ENCODE measurements at regions not wholly inside any gene's neighbourhood (a gene's known extent, or its start where the extent isn't known, plus 50 kb on each side); places are given as distances from the start of the nearest gene placed in this dataset.

DNA sequence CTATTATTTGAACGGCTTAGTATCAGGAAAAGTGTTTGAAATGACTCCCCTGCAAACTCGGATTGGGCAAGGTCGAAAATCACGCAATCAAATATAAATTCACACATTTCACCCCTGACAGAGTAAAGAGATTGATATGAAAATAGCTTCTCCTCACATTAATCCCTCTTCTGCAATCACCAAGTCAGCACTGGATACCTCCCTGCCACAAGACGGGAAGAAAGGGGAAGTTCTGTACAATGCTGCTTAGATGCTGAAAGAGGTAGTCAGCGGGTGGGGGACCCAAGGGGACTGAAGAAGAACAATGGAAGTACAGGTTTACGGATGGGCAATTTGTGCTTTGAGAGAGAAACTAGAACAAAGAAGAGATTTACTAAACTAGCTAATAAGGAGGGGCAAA is 72.0 kb upstream of the ANK3 start:
- no peak for DNase-seq

DNA sequence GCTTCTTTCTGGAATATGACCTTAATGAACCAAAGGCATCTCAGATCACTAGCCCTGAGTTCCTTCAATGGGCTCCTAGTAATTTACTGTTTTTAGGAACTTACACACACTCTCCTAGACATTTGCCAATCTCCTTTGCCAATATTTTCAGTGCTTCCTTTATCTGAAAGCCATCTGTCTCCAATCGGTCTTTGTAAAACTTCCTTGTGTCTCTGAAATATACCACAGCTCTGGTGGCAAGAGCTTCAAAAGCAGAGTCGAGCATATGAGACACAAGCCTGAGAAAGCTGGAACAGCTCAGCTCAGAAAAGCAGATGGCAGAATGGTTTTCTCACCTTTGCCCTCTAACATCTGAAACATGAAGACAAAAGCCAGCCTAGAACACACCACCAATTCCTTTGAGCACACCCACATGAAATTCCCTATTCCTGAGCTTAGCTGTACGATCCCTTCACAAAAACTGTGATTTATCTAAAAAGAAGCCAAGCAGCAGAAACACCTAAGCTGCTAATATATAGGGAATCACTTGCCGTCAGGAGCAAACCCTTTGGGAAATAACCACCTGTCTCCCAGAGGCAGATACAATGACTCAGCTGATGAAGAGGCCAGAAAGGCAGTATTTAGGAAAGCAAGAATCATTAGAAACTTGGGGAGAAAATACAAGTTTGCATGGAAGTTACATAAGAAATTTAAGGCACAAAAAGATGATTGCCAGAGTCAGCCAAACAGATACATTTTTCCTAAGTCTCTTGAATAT is 70.2 kb upstream of the ANK3 start:
- no peak for DNase-seq

DNA sequence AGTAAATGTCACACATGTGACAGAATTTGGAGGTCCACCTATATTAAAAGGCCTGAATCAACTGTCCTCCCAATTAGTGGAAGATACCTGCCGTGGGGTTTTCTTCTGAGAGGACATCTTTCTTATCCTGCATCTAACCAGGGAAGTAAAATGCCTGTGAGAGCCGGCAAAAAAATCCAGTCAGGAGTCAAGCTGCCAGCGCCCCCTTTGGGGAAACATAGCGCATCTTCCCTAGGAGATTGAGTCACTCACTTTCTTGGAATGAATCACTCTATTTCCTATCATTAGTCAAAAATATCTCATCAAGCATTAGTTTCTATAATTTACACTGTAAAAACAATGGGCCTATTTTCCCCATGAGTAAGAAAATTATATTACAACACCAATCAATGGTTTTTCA is 66.4 kb upstream of the ANK3 start:
- DNase-seq, result no peak

DNA sequence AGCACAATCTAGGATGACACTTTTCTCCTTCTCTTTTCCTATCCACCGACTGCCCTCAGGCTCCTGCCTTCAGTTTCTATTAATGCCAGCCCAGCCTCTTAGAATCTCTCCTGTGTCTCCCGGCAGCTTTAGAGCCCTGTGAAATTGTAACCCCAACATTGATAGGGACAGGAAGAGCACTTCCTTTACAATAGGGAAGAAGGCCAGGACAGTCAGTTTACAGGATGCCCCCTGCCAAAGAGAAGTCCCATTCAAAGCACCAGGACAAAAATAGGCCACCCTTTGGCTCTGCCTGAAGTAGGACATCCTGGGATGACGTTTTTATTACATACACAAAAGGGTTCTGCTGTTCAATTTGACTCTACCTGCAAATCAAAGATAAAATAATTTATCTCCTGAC is 64.7 kb upstream of the ANK3 start:
- no peak for DNase-seq

DNA sequence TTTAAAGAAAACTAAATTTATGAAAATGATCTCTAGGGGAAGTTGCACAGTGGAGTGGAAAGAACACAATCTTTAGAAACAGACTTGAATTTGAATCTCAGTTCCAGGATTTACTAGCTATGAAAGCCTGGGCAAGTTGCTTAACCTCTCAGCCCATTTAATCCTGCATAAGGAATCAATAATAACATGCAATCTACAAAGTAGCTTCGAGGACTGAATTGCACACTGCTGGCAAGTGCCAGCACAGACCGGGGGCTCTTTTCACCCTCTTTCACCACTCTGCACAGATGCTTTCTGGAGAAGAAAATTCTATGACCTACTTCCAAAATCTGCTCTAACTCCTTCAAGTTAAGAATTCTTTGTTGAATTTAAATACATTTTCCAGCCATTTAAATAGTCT is 63.4 kb upstream of the ANK3 start:
- no peak for DNase-seq

DNA sequence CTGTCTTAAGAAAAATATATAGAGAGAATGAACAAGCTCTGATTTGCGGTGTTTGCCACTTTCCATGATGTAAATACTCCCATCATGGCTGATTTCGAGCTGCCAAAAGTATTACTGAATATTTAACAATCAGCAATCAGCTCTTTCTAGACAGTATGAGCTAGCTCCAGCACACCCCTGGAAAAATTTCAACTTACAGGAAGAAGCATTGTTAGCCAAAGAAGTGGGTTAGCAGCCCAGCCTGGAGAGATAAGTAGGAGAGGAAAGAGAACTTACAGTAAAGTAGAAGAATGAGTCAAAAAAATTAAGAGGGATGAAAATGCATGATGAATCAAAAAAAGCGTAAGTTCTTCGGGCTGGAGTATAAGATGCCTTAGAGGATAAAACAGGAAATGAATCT is 60.6 kb upstream of the ANK3 start:
- no peak for DNase-seq

DNA sequence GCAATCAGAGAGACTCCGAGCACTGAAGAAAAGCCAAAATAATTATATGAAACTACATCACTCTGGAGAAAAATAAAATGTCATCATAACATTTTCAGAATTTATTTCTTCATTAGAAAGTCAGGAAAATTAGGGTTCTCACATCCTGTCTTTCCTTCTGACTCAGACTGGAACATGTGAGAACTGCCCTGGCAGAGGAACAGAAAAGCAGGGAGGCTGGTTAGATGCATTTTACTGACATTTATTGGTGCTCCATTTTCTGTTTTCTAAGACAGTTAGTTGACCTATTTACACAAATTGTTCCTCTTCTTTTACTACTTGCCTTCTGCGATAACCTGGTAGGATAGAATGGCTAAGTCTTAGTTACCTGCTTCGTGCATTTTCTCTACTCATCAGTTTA is 58.6 kb upstream of the ANK3 start:
- DNase-seq, result no peak

DNA sequence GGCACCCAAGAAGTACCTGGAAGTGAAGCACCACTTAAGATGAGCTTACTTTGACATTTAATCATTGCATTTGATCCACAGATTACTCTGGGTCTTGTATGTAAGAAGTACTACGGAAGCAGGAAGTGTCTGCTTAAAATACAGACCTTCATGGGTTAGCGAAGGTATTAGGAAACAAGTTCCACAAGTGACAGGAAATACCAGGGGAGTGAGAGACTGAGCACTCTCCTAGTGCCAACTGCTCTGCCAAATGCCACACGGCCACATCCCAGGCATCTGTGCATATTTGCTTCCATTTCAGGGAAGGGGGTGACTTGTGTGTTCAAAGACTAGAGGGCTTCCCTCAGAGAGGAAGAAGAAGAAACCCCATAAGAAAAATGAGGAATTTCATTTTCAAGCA is 57.2 kb upstream of the ANK3 start:
- no peak for DNase-seq

DNA sequence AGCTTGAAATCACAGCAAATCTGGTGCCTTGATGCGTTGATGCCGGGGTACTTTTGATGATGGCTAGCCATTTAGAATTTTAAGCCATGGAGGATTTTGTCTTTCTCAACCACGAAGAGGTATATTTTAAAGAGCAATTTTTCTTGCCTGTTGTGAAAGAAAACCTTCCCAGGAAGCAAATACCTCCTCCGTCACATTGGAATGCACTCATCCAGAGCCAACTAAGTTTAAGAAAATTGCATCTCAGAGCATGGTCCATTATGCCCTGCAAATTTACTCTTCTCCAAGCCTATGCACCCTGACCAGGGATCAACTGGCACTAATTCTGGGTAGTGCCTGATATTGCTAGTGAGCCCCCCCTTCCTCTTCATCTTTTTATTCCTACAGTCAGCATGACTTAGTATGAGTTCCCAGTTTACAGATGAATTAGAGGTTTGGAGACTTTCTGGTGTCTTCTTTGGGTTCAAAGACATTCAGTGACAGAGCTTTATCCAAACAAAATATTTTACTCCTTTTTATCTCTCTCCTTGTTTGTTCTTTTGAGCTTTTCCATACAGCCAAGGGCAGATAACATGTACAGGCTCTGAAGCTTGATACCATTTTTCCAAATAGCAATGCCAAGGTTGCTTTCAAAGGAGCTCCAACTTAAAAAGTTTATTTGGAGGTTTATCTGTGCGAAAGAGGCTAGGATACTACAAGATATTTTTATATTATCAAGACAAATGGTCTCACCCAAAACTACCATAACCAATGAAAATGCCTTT is 56.6 kb upstream of the ANK3 start:
- no peak for DNase-seq

DNA sequence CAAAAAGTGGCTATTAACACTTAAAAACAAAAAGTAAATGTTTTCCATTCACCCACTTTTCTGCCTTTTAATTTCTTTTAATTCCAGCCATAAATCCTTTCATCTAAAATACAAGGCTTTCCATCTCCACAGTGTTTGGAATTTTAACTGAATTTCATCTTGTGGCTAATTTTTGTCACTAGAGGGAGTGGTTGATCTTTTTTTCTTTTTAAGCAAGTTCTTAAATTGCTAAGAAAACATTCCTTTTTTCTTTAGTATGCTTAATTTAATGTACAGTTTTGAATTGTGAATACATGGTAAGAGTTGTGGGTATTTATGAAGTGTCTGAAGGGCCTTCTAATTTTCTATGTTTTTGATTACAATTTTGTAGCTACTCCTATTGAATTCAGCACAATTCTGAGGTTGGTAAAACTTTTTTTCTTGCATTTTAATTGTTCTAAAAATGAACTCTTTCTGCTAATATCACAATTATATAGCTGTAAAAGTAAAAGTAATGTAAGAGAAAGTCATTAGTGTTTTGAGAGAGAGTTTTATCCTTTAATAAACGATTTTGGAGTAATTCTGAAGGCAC is 54.9 kb upstream of the ANK3 start:
- no peak for DNase-seq

DNA sequence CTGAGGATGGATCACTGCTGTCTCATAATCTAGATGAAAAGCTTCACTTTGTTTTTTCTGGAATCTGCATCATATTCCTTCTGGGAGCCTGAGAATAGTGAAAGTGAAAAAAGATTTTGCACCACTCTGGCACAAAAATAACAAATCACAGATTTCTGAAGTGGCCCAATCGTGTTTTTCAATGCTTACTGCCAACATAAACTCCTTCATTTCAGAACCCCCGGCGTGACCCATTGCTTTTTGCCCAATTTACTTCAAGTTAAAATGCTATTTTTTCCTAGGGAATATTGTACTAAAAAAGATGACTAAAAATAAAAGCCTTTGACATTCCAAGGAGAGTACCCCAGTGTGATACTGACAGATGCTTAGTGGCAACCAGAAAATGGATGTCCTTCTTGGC is 53.7 kb upstream of the ANK3 start:
- DNase-seq, result no peak

DNA sequence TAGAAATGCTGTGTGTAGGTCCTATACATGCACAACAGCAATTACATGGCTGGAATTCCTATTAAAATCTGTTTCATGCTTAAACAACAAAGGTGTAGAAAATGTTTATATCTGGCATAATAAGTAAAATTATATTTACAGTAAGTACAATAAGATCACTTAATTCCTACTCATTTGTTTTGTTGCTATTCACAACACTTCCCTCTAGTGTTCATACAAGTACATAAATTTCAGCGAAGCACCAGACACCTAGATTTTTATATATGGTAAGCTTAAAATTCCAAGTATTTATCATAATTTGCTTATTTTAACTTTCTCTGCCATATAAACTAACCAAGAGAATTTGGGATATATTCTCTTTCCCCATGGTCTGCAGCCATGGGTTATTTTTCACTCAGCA is 51.8 kb upstream of the ANK3 start:
- no peak for DNase-seq

DNA sequence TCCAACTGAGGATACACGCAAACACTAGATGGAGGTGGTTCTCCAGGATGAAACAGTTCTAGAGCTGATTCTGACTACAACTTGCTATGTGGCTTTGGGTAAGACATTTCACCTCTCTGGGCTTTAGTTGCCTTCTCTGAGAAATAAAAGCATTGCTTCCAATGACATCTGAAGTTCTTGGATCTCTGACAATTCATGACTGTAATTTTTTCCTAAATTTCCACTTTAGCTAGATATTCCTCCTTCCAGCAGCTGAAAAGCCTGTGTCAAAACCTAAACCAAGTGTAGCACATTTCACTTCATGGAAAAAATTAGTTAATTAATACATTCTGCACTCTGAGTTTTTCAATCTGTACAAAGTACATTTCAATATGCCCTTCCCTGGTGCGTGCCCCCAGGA is 50.0 kb upstream of the ANK3 start:
- DNase-seq, result no peak
